GM21737 (cell line): ENCODE measurements at regions not wholly inside any gene's neighbourhood (a gene's known extent, or its start where the extent isn't known, plus 50 kb on each side); places are given as distances from the start of the nearest gene placed in this dataset.
"Not testable (repeated sequence)": the region's sequence is repeated elsewhere in the genome, so short reads cannot be mapped to it uniquely, and the experiment has no call there.

Experiments used
- ATAC-seq: cut with Tn5 transposase; IDR thresholded peaks from one replicate; pipeline ENCODE4 v1.9.1; 2021; ENCODE audit warnings: mild to moderate bottlenecking, moderate library complexity; ENCODE audit not compliant: unreplicated experiment

GRCh38 chr11:42417691-42418090, 894.1 kb upstream of the API5 start:
- no peak for ATAC-seq

- ATAC-seq, result no peak
These were observed 889.7 kb upstream of the API5 start for GRCh38 chr11:42422090-42422489.

GRCh38 chr11:42434911-42435310, 876.9 kb upstream of the API5 start:
- ATAC-seq, result not testable (repeated sequence)

- ATAC-seq, result no peak
These were observed 867.4 kb upstream of the API5 start for GRCh38 chr11:42444406-42444805.

- no peak for ATAC-seq
These were observed 849.1 kb upstream of the API5 start for GRCh38 chr11:42462558-42463310.

GRCh38 chr11:42465623-42466022, 846.2 kb upstream of the API5 start:
- no peak for ATAC-seq

- ATAC-seq, result no peak
These were observed 838.7 kb upstream of the API5 start for GRCh38 chr11:42473106-42473505.

- no peak for ATAC-seq
These were observed 829.0 kb upstream of the API5 start for GRCh38 chr11:42482822-42483221.

GRCh38 chr11:42490506-42490905, 821.3 kb upstream of the API5 start:
- ATAC-seq, result no peak

GRCh38 chr11:42494459-42494858, 817.3 kb upstream of the API5 start:
- no peak for ATAC-seq

- ATAC-seq, result no peak
These were observed 812.8 kb upstream of the API5 start for GRCh38 chr11:42498971-42499370.

GRCh38 chr11:42502151-42502550, 809.6 kb upstream of the API5 start:
- ATAC-seq, result no peak

GRCh38 chr11:42521994-42522393, 789.8 kb upstream of the API5 start:
- no peak for ATAC-seq

- ATAC-seq, result peak; percentile 94
These were observed 787.1 kb upstream of the API5 start for GRCh38 chr11:42524534-42525227.

- ATAC-seq, result no peak
These were observed 785.4 kb upstream of the API5 start for GRCh38 chr11:42526426-42526825.

- no peak for ATAC-seq
These were observed 783.3 kb upstream of the API5 start for GRCh38 chr11:42528471-42528870.

GRCh38 chr11:42528911-42529310, 782.9 kb upstream of the API5 start:
- no peak for ATAC-seq

GRCh38 chr11:42536611-42537360, 775.0 kb upstream of the API5 start:
- no peak for ATAC-seq

- ATAC-seq, result no peak
These were observed 769.5 kb upstream of the API5 start for GRCh38 chr11:42542336-42542735.

- no peak for ATAC-seq
These were observed 767.9 kb upstream of the API5 start for GRCh38 chr11:42543844-42544419.

- no peak for ATAC-seq
These were observed 767.1 kb upstream of the API5 start for GRCh38 chr11:42544726-42545125.
